ENCODE measurements at regions not wholly inside any gene's neighbourhood (a gene's known extent, or its start where the extent isn't known, plus 50 kb on each side); places are given as distances from the start of the nearest gene placed in this dataset.

- TF ChIP-seq CTCF (IDR thresholded peaks at IDR 0.05; ENCODE audit: low read depth, low read length) (no peak), EZH2phosphoT487 (IDR thresholded peaks at IDR 0.05; ENCODE audit: low read depth) (no peak)
Observed at GRCh38 chr9:87022178-87022577, 74.9 kb upstream of the GAS1 start.
